Mammary epithelial cell (primary cell): ENCODE measurements at regions not wholly inside any gene's neighbourhood (a gene's known extent, or its start where the extent isn't known, plus 50 kb on each side); places are given as distances from the start of the nearest gene placed in this dataset.

ENCODE experiments used
- CTCF ChIP-seq, 2 donors: IDR thresholded peaks in 1 of 2; conservative IDR thresholded peaks in 1 of 2; 2 replicates each; pipeline ENCODE4 v1.5.1; 2011 to 2012; ENCODE audit warnings: inconsistent platforms in 2 of 2, low read length in 2 of 2, mild to moderate bottlenecking in 2 of 2, control low read depth in 1 of 2, low read depth in 1 of 2; ENCODE audit not compliant: insufficient read depth in 1 of 2; ENCODE audit errors: extremely low read depth in 1 of 2
- EZH2 ChIP-seq: IDR thresholded peaks from 2 replicates; pipeline ENCODE4 v1.6.1; 2012; ENCODE audit warnings: low read length, inconsistent platforms, borderline replicate concordance

- TF ChIP-seq CTCF (conservative IDR thresholded peaks at IDR 0.05 in 1 of 2, IDR thresholded peaks at IDR 0.05 in 1 of 2; ENCODE audit: extremely low read depth in 1 of 2, insufficient read depth in 1 of 2, low read depth in 1 of 2, low read length in 2 of 2) (no peak), EZH2 (no peak)
Observed at GRCh38 chr10:54869022-54869421, 68.0 kb upstream of the PCDH15 start.
